HCT116 (cell line): ENCODE measurements at regions not wholly inside any gene's neighbourhood (a gene's known extent, or its start where the extent isn't known, plus 50 kb on each side); places are given as distances from the start of the nearest gene placed in this dataset.

Experiments
- ATAC-seq: fragments of 200-7000 bp; cut with Tn5 transposase; 2 replicates; pipeline ENCODE4 v1.9.1; 2020; ENCODE audit warnings: mild to moderate bottlenecking, moderate library complexity
- BruUV-seq: library from RNA; stranded (reverse); fragments of 400-500 nt; replicated peaks from 2 replicates; lab custom pipeline; 2021; lab: Mats Ljungman, UMichigan
- CTCF ChIA-PET: fragments of 300-600 bp; sonication (Branson Sonifier 250); formaldehyde crosslinking; loops from one replicate; lab custom pipeline; 2021; ENCODE audit warnings: antibody characterized with exemption; lab: Charles Lee
- POLR2A ChIA-PET: fragments of 300-600, 350-600 bp; sonication (Branson Sonifier 250); formaldehyde crosslinking; loops from one replicate; lab custom pipeline; 2021; ENCODE audit warnings: antibody characterized with exemption; lab: Charles Lee
- RAD21 ChIA-PET, 2 experiments: fragments of 300-600 bp; sonication (Branson Sonifier 250); formaldehyde crosslinking; loops; one replicate each; lab custom pipeline; 2023; ENCODE audit warnings: low total read pairs in 2 of 2; ENCODE audit not compliant: uncharacterized antibody in 2 of 2, unreplicated experiment in 2 of 2, low non-redundant PET in 1 of 2; lab: Charles Lee
- DNase-seq: peaks from one replicate; pipeline ENCODE4 v3.0.0-alpha.2; 2010; ENCODE audit warnings: low read depth, low spot score
- H2AFZ ChIP-seq: fragments of 200-600 bp; shearing (Covaris generic), sonication (generic); 2 replicates; pipeline ENCODE4 v1.6.1; 2017; ENCODE audit warnings: low read depth, mixed run types, mixed read lengths, antibody characterized with exemption, low read length; ENCODE audit not compliant: poor library complexity, severe bottlenecking
- H3K27ac ChIP-seq: 2 replicates; pipeline ENCODE4 v1.5.1; 2012; ENCODE audit warnings: low read depth, low read length
- H3K27me3 ChIP-seq: fragments of 200-600 bp; sonication (generic); 2 replicates; pipeline ENCODE4 v1.6.1; 2016; ENCODE audit warnings: mixed run types, low read length, mixed read lengths; ENCODE audit not compliant: insufficient read depth
- H3K36me3 ChIP-seq, 2 experiments: fragments of 200-500 bp in 1 of 2; fragments of 200-600 bp in 1 of 2; sonication (Bioruptor generic) in 1 of 2; sonication (generic) in 1 of 2; 2 replicates each; pipeline versions ENCODE4 v1.5.1 to v1.6.1; 2014 to 2016; ENCODE audit warnings: low read length in 2 of 2, inconsistent platforms in 1 of 2, mixed read lengths in 1 of 2, mixed run types in 1 of 2; ENCODE audit not compliant: insufficient read depth in 2 of 2, control insufficient read depth in 1 of 2
- H3K4me1 ChIP-seq, 2 experiments: fragments of 200-600 bp in 1 of 2; sonication (generic) in 1 of 2; 2 replicates each; pipeline versions ENCODE4 v1.5.1 to v1.6.1; 2012 to 2017; ENCODE audit warnings: low read length in 2 of 2, inconsistent platforms in 1 of 2, mild to moderate bottlenecking in 1 of 2, mixed read lengths in 1 of 2, mixed run types in 1 of 2, moderate library complexity in 1 of 2; ENCODE audit not compliant: insufficient read depth in 2 of 2, control insufficient read depth in 1 of 2
- H3K4me2 ChIP-seq: fragments of 200-600 bp; sonication (generic); 2 replicates; pipeline ENCODE4 v1.6.1; 2017; ENCODE audit warnings: mixed run types, low read length, mixed read lengths
- H3K4me3 ChIP-seq, 2 experiments: fragments of 200-600 bp in 1 of 2; sonication (generic) in 1 of 2; replicated peaks in 1 of 2; 2 replicates each; pipeline ENCODE4 v1.5.1; 2011 to 2016; ENCODE audit warnings: low read length in 2 of 2, control low read depth in 1 of 2, low read depth in 1 of 2, mild to moderate bottlenecking in 1 of 2, mixed read lengths in 1 of 2, mixed run types in 1 of 2
- H3K79me2 ChIP-seq: fragments of 200-600 bp; sonication (generic); 2 replicates; pipeline ENCODE4 v1.6.1; 2017; ENCODE audit warnings: mild to moderate bottlenecking, mixed run types, low read length, moderate library complexity, mixed read lengths; ENCODE audit not compliant: insufficient read depth
- H3K9ac ChIP-seq: fragments of 200-600 bp; sonication (generic); 2 replicates; pipeline ENCODE4 v1.6.1; 2016; ENCODE audit warnings: low read length, mixed read lengths
- H3K9me2 ChIP-seq: fragments of 200-600 bp; sonication (generic), shearing (Covaris generic); 2 replicates; pipeline ENCODE4 v1.6.1; 2017; ENCODE audit warnings: mixed run types, mild to moderate bottlenecking, moderate library complexity; ENCODE audit not compliant: insufficient read depth
- H3K9me3 ChIP-seq, 2 experiments: fragments of 200-500 bp in 1 of 2; fragments of 200-600 bp in 1 of 2; sonication (Bioruptor generic) in 1 of 2; sonication (generic) in 1 of 2; 2 replicates each; pipeline ENCODE4 v1.6.1; 2014 to 2017; ENCODE audit warnings: low read length in 2 of 2, mixed read lengths in 2 of 2, inconsistent platforms in 1 of 2, low read depth in 1 of 2, mild to moderate bottlenecking in 1 of 2, mixed run types in 1 of 2, moderate library complexity in 1 of 2; ENCODE audit not compliant: control insufficient read depth in 1 of 2, insufficient read depth in 1 of 2
- H4K20me1 ChIP-seq: fragments of 200-600 bp; sonication (generic), shearing (Covaris generic); 2 replicates; pipeline ENCODE4 v1.6.1; 2017; ENCODE audit warnings: mixed run types, mild to moderate bottlenecking, moderate library complexity; ENCODE audit not compliant: insufficient read depth
- ATF3 ChIP-seq: IDR thresholded peaks from 2 replicates; pipeline ENCODE4 v1.6.1; 2012
- CTCF ChIP-seq, 3 experiments: fragments of 200-600 bp in 1 of 3; sonication (generic) in 1 of 3; IDR thresholded peaks in 2 of 3; conservative IDR thresholded peaks in 1 of 3; 2 replicates each; pipeline ENCODE4 v1.5.1; 2012 to 2017; ENCODE audit warnings: low read depth in 2 of 3, low read length in 2 of 3, antibody characterized with exemption in 1 of 3, borderline replicate concordance in 1 of 3, control low read depth in 1 of 3, mild to moderate bottlenecking in 1 of 3, mixed read lengths in 1 of 3, mixed run types in 1 of 3, moderate library complexity in 1 of 3; ENCODE audit not compliant: insufficient read depth in 1 of 3
- EGR1 ChIP-seq: IDR thresholded peaks from 2 replicates; pipeline ENCODE4 v1.6.1; 2012; ENCODE audit warnings: low read depth
- ELF1 ChIP-seq: IDR thresholded peaks from 2 replicates; pipeline ENCODE4 v1.6.1; 2012; ENCODE audit warnings: low read depth, borderline replicate concordance
- EZH2phosphoT487 ChIP-seq: fragments of 200-600 bp; IDR thresholded peaks from 2 replicates; pipeline ENCODE4 v1.6.1; 2018; ENCODE audit warnings: antibody characterized with exemption, borderline replicate concordance
- FOSL1 ChIP-seq: IDR thresholded peaks from 2 replicates; pipeline ENCODE4 v1.6.1; 2012; ENCODE audit warnings: low read depth
- MAX ChIP-seq: IDR thresholded peaks from 2 replicates; pipeline ENCODE4 v1.6.1; 2012
- POLR2A ChIP-seq: IDR thresholded peaks from 2 replicates; pipeline ENCODE4 v1.7.0; 2011; ENCODE audit warnings: borderline replicate concordance; ENCODE audit not compliant: insufficient read depth, insufficient read length; ENCODE audit errors: extremely low read depth
- POLR2AphosphoS5 ChIP-seq: IDR thresholded peaks from 2 replicates; pipeline ENCODE4 v1.6.1; 2011; ENCODE audit warnings: mild to moderate bottlenecking, low read depth, low read length, moderate library complexity
- RAD21 ChIP-seq: IDR thresholded peaks from 2 replicates; pipeline ENCODE4 v1.6.1; 2012; ENCODE audit warnings: low read depth, mild to moderate bottlenecking
- REST ChIP-seq: IDR thresholded peaks from 2 replicates; pipeline ENCODE4 v1.6.1; 2012; ENCODE audit warnings: low read depth
- SIN3A ChIP-seq: IDR thresholded peaks from 2 replicates; pipeline ENCODE4 v1.6.1; 2012; ENCODE audit warnings: low read depth
- SP1 ChIP-seq: IDR thresholded peaks from 2 replicates; pipeline ENCODE4 v1.6.1; 2012; ENCODE audit warnings: low read depth
- SRF ChIP-seq: IDR thresholded peaks from 2 replicates; pipeline ENCODE4 v1.6.1; 2012; ENCODE audit warnings: low read depth
- YY1 ChIP-seq: IDR thresholded peaks from 2 replicates; pipeline ENCODE4 v1.6.1; 2011; ENCODE audit warnings: low read length, low read depth, moderate library complexity, mild to moderate bottlenecking; ENCODE audit not compliant: insufficient replicate concordance; ENCODE audit errors: extremely low read depth
- ZBTB33 ChIP-seq: IDR thresholded peaks from 2 replicates; pipeline ENCODE4 v1.6.1; 2011; ENCODE audit warnings: mild to moderate bottlenecking, low read length, moderate library complexity; ENCODE audit not compliant: insufficient replicate concordance; ENCODE audit errors: extremely low read depth
- ZFX ChIP-seq: fragments of 450-650 bp; IDR thresholded peaks from 2 replicates; pipeline ENCODE4 v1.6.1; 2017
- ZNF274 ChIP-seq: fragments of 200-500 bp; sonication (Bioruptor generic); IDR thresholded peaks from 2 replicates; pipeline ENCODE4 v1.6.1; 2014; ENCODE audit warnings: mild to moderate bottlenecking, low read depth, low read length, inconsistent platforms
- intact Hi-C: fragments of 100-400 bp; cut with micrococcal nuclease; formaldehyde crosslinking; loops from 2 replicates; pipeline ENCODE4 v1.10.0; 2022

- H3K4me1 ChIP-seq: no peaks in the 10 kb centered on the region
- H3K27ac ChIP-seq: no peak overlapping the region
- intact Hi-C loops: no loop called here
- H3K36me3 ChIP-seq: no peaks in the 10 kb centered on the region
- H3K9me3 ChIP-seq: no peaks in the 10 kb centered on the region
- no peak overlapping the region for H2AFZ ChIP-seq
- H3K9me2 ChIP-seq: no peaks in the 10 kb centered on the region
- BruUV-seq: no TSS peak
- no peak for DNase-seq
- no peak overlapping the region for H3K4me2 ChIP-seq
- no peak for ATAC-seq
- no peak for TF ChIP-seq SP1
- TF ChIP-seq CTCF (IDR thresholded peaks at IDR 0.05 in 2 of 3, conservative IDR thresholded peaks at IDR 0.05 in 1 of 3; ENCODE audit: borderline replicate concordance in 1 of 3, insufficient read depth in 1 of 3, low read depth in 2 of 3, low read length in 2 of 3): no peak
- TF ChIP-seq ZBTB33: no peak
- no peak for TF ChIP-seq SIN3A
- no peak for TF ChIP-seq POLR2AphosphoS5
- TF ChIP-seq POLR2A: no peak
- TF ChIP-seq REST: no peak
- TF ChIP-seq ELF1: no peak
- TF ChIP-seq RAD21: no peak
- TF ChIP-seq SRF: no peak
- TF ChIP-seq EGR1: no peak
- no peak for TF ChIP-seq EZH2phosphoT487
- TF ChIP-seq ATF3: no peak
- no peak for TF ChIP-seq ZFX
- TF ChIP-seq FOSL1: no peak
- no peak for TF ChIP-seq YY1
- TF ChIP-seq MAX: no peak
- TF ChIP-seq ZNF274: no peak
- H3K4me3 ChIP-seq: no peak overlapping the region
- H3K79me2 ChIP-seq: no peaks in the 10 kb centered on the region
- POLR2A ChIA-PET: no interaction called here
- H3K9ac ChIP-seq: no peak overlapping the region
- CTCF ChIA-PET: no interaction called here
- H4K20me1 ChIP-seq: no peaks in the 10 kb centered on the region
- no peaks in the 10 kb centered on the region for H3K27me3 ChIP-seq
- RAD21 ChIA-PET: no interaction called here
Measured at GRCh38 chr5:120293796-120294195, 170.3 kb upstream of the PRR16 start.
